HFF-Myc (cell line): ENCODE measurements at regions not wholly inside any gene's neighbourhood (a gene's known extent, or its start where the extent isn't known, plus 50 kb on each side); places are given as distances from the start of the nearest gene placed in this dataset.

Source experiments
- DNase-seq: peaks from one replicate; pipeline ENCODE4 v3.0.0-alpha.2; 2011; ENCODE audit warnings: low read depth; ENCODE audit errors: extremely low read depth
- H3K4me3 ChIP-seq: replicated peaks from 2 replicates; pipeline ENCODE4 v1.5.1; 2011; ENCODE audit warnings: low read depth, mild to moderate bottlenecking, control low read depth, low read length
- TF ChIP-seq, protein P1 (sequence below): IDR thresholded peaks from 2 replicates; pipeline ENCODE4 v1.5.1; 2012; ENCODE audit warnings: mild to moderate bottlenecking, low read depth, low read length, control low read depth; ENCODE audit errors: missing control alignments

GRCh38 chr4:54937501-54937900 lies 187.9 kb downstream of the KDR start:
- no peak for DNase-seq
- TF ChIP-seq, protein P1, sequence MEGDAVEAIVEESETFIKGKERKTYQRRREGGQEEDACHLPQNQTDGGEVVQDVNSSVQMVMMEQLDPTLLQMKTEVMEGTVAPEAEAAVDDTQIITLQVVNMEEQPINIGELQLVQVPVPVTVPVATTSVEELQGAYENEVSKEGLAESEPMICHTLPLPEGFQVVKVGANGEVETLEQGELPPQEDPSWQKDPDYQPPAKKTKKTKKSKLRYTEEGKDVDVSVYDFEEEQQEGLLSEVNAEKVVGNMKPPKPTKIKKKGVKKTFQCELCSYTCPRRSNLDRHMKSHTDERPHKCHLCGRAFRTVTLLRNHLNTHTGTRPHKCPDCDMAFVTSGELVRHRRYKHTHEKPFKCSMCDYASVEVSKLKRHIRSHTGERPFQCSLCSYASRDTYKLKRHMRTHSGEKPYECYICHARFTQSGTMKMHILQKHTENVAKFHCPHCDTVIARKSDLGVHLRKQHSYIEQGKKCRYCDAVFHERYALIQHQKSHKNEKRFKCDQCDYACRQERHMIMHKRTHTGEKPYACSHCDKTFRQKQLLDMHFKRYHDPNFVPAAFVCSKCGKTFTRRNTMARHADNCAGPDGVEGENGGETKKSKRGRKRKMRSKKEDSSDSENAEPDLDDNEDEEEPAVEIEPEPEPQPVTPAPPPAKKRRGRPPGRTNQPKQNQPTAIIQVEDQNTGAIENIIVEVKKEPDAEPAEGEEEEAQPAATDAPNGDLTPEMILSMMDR: no peak
- H3K4me3 ChIP-seq: no peak overlapping the region

GRCh38 chr4:54933579-54933978 lies 191.8 kb downstream of the KDR start:
- TF ChIP-seq, protein P1: no peak
- H3K4me3 ChIP-seq: no peak overlapping the region
- no peak for DNase-seq

DNA sequence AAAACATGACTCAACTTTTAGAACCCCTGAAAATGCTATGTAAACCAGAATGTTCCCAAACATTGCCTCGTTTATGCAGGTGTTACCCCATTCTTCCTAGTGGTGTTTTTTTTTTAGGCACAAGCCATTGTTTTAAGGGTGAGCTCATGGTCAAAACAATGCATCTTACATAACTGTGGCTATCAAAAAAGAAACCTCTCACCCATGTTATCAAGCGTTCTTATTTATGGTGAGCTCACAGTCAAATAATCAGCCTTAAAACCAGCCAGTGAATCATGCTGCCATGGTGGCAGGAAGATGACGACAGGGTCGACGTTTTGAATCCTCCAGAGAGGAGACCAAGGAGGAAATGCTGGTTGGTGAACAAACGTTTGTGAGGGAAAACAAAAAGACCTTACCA lies 195.2 kb downstream of the KDR start:
- H3K4me3 ChIP-seq: no peak overlapping the region
- TF ChIP-seq, protein P1: no peak
- DNase-seq: no peak

GRCh38 chr4:54929459-54929858 lies 195.9 kb downstream of the KDR start:
- DNase-seq: no peak

GRCh38 chr4:54924891-54925290 lies 200.5 kb downstream of the KDR start:
- no peak for DNase-seq
- TF ChIP-seq, protein P1: no peak
- H3K4me3 ChIP-seq: no peak overlapping the region

More at GRCh38 chr4:54929459-54929858, 195.9 kb downstream of the KDR start:
- TF ChIP-seq, protein P1: no peak
- H3K4me3 ChIP-seq: no peak overlapping the region

DNA sequence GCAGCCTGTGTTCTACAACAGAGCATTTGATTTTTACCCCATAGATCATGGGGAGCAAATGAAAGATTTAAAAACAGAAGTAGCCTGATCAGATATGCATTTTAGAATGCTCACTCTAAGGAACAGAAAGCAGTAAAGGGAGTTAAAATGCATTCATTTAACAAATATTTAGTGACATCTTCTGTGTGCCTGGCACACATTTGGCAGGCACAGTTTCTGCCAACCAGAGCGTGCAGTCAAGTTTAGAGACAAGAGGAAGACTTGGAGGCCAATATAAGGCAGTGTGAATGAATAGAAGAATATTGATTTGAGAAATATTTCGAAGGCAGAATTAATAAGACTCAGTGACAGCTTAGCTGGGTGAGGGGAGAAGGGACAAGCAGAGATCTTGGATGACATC lies 210.1 kb downstream of the KDR start:
- H3K4me3 ChIP-seq: no peak overlapping the region
- TF ChIP-seq, protein P1: no peak
- no peak for DNase-seq

DNA sequence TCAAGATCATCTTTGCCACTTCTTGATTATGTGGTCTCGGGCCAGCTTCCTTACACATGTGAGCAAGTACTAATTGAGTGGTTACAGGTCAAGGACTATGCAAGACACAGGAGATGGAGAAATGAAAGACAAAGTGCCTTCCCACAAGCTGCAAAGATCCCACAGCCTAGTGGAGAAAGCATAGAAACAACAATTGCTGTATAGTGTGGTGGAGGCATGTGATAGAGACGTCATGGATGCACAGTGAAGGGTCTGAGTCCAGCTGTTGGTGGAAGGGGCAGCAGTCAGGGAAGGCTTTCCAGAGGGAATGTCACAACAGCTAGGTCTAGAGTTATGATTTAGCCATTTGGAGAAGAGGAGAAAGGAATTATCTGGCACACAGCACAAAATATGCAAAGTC lies 210.6 kb downstream of the KDR start:
- no peak overlapping the region for H3K4me3 ChIP-seq
- TF ChIP-seq, protein P1: no peak
- DNase-seq: no peak
